BE2C (cell line): ENCODE measurements at regions not wholly inside any gene's neighbourhood (a gene's known extent, or its start where the extent isn't known, plus 50 kb on each side); places are given as distances from the start of the nearest gene placed in this dataset.
"Not testable (repeated sequence)": the region's sequence is repeated elsewhere in the genome, so short reads cannot be mapped to it uniquely, and the experiment has no call there.

Source experiments
- DNase-seq: peaks from one replicate; pipeline ENCODE4 v3.0.0-alpha.2; 2020
- H3K27me3 ChIP-seq: fragments of 250-450 bp; sonication (Bioruptor Pico); 2 replicates; pipeline ENCODE4 v1.5.1; 2020; ENCODE audit warnings: mild to moderate bottlenecking
- H3K36me3 ChIP-seq: fragments of 250-450 bp; sonication (Bioruptor Pico); 2 replicates; pipeline ENCODE4 v1.5.1; 2020; ENCODE audit warnings: mild to moderate bottlenecking
- H3K4me1 ChIP-seq: fragments of 250-450 bp; sonication (Bioruptor Pico); 2 replicates; pipeline ENCODE4 v1.5.1; 2020
- H3K4me3 ChIP-seq: 2 replicates; pipeline ENCODE4 v1.5.1; 2011; ENCODE audit warnings: low read depth, low read length
- H3K9me3 ChIP-seq: fragments of 250-450 bp; sonication (Bioruptor Pico); 2 replicates; pipeline ENCODE4 v1.5.1; 2020
- TF ChIP-seq, protein P1 (sequence below): IDR thresholded peaks from 2 replicates; pipeline ENCODE4 v1.5.1; 2012; ENCODE audit warnings: mild to moderate bottlenecking, low read depth, low read length

GRCh38 chr7:136274636-136275345, 297.6 kb upstream of the MTPN start:
- Histone ChIP-seq H3K9me3 (peaks cover 3% of the 10 kb centered on the region; the same call in 1 of the 2 replicates), H3K27me3 (no peaks in the 10 kb centered on the region), H3K4me3 (no peak overlapping the region), H3K4me1 (peaks cover 3% of the 10 kb centered on the region; the same call in 1 of the 2 replicates), H3K36me3 (no peaks in the 10 kb centered on the region)
- TF ChIP-seq, protein P1, sequence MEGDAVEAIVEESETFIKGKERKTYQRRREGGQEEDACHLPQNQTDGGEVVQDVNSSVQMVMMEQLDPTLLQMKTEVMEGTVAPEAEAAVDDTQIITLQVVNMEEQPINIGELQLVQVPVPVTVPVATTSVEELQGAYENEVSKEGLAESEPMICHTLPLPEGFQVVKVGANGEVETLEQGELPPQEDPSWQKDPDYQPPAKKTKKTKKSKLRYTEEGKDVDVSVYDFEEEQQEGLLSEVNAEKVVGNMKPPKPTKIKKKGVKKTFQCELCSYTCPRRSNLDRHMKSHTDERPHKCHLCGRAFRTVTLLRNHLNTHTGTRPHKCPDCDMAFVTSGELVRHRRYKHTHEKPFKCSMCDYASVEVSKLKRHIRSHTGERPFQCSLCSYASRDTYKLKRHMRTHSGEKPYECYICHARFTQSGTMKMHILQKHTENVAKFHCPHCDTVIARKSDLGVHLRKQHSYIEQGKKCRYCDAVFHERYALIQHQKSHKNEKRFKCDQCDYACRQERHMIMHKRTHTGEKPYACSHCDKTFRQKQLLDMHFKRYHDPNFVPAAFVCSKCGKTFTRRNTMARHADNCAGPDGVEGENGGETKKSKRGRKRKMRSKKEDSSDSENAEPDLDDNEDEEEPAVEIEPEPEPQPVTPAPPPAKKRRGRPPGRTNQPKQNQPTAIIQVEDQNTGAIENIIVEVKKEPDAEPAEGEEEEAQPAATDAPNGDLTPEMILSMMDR, result no peak
- no peak for DNase-seq

GRCh38 chr7:136272934-136273333, 295.8 kb upstream of the MTPN start:
- TF ChIP-seq, protein P1, result no peak
- H3K4me1 ChIP-seq, result peaks cover 3% of the 10 kb centered on the region; the same call in 1 of the 2 replicates
- no peaks in the 10 kb centered on the region for H3K36me3 ChIP-seq
- peaks cover 3% of the 10 kb centered on the region; the same call in 1 of the 2 replicates for H3K9me3 ChIP-seq
- no peak overlapping the region for H3K4me3 ChIP-seq
- no peak for DNase-seq
- no peaks in the 10 kb centered on the region for H3K27me3 ChIP-seq

- no peak overlapping the region for H3K4me3 ChIP-seq
- no peaks in the 10 kb centered on the region; the same call in 1 of the 2 replicates for H3K36me3 ChIP-seq
- H3K4me1 ChIP-seq, result peaks cover 3% of the 10 kb centered on the region; the same call in 1 of the 2 replicates
- H3K27me3 ChIP-seq, result no peaks in the 10 kb centered on the region
- DNase-seq, result no peak
- TF ChIP-seq, protein P1, result no peak
- peaks cover 5% of the 10 kb centered on the region; the same call in 1 of the 2 replicates for H3K9me3 ChIP-seq
Observed at GRCh38 chr7:136267822-136268221, 290.7 kb upstream of the MTPN start.

DNA sequence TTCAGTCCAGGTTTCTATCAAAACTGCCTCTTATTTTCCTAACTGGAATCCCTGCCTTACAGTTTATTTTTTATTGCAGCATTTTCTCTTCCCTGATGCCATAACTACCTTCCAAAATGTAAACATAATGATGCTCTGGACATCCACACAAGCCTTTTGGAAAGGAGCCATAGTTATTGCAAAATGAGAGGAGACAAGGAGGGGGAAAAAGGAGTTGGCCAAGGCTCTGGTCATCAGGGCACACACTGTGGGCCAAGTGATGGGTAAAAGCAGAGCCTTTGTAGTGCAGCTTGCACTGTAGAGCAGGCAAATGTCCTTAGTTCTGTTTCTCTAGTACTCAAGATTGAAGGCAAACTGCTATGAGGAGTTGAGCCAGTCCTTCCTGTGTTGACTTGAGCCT, 289.3 kb upstream of the MTPN start:
- no peaks in the 10 kb centered on the region for H3K27me3 ChIP-seq
- no peak overlapping the region for H3K4me3 ChIP-seq
- DNase-seq, result no peak
- peaks cover 5% of the 10 kb centered on the region; the same call in 1 of the 2 replicates for H3K9me3 ChIP-seq
- H3K36me3 ChIP-seq, result no peaks in the 10 kb centered on the region; the same call in 1 of the 2 replicates
- H3K4me1 ChIP-seq, result peaks cover 3% of the 10 kb centered on the region; the same call in 1 of the 2 replicates
- TF ChIP-seq, protein P1, result no peak

GRCh38 chr7:136264304-136264703, 287.1 kb upstream of the MTPN start:
- H3K9me3 ChIP-seq, H3K4me3 ChIP-seq: not testable (repeated sequence)

DNA sequence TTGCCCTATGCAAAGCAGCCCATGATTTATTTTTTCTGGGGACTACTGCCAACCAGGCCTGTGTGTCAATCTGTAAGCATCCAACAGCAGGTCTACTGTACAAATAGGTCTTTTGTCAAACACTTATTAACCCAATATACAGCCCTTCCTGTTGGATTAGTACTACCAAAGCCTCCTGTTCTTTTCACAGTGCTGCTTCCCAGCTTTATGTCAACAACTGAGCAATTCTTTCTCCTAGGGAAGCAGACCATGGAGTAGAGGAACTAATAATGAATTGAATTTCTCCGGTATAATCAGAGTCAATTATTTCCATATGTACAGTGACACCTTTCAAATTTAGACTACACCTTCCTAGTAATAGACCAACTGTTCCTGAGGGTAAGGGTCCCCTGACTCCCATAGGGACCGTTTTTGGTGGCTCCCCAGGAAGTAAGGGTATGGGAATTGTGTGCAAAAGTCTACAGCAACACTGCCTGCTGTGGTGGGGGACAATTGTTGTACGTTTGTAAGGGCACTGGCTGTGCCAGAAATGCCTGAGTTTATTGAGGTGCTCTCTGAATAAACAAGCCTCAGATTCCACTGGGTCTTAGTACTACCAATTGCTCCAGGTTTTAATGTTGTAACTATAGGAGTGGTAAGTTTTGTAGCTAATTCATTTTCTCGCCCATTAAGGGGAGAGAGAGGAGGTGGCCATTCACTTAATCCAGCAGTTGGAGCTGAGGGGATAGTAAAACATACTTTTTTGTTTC, 286.1 kb upstream of the MTPN start:
- not testable (repeated sequence) for H3K9me3 ChIP-seq, H3K27me3 ChIP-seq, DNase-seq, H3K36me3 ChIP-seq, H3K4me1 ChIP-seq, H3K4me3 ChIP-seq

More at GRCh38 chr7:136264304-136264703, 287.1 kb upstream of the MTPN start:
- H3K27me3 ChIP-seq, H3K4me1 ChIP-seq, DNase-seq, H3K36me3 ChIP-seq: not testable (repeated sequence)

GRCh38 chr7:136260591-136260990, 283.4 kb upstream of the MTPN start:
- not testable (repeated sequence) for H3K36me3 ChIP-seq, H3K4me1 ChIP-seq, H3K9me3 ChIP-seq

More at GRCh38 chr7:136260591-136260990, 283.4 kb upstream of the MTPN start:
- H3K4me3 ChIP-seq, DNase-seq, H3K27me3 ChIP-seq: not testable (repeated sequence)
